ENCODE measurements at regions not wholly inside any gene's neighbourhood (a gene's known extent, or its start where the extent isn't known, plus 50 kb on each side); places are given as distances from the start of the nearest gene placed in this dataset.

DNA sequence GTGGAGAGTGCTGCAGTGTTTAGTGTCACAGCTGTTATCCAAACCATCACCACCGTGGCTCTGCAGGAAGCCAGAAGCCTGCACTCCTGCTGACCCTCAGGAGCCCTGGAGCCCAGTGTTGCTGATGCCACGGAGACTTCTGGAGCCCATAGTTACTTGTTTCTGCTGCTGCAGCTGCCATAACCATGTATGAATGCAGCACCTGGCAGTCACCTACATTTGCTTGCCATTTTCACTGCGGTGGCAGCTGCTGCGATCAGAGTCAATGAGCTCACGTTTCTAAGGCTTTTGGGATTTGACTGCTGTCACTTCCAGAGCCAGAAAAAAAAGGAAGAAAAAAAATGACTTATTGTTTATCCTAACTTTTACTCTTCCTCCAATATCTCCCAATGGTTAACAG, 299.2 kb upstream of the THRB start:
- POLR2A ChIA-PET, result no interaction called here
- no peaks in the 10 kb centered on the region for H3K9me3 ChIP-seq (ENCODE audit: control insufficient read depth, insufficient read depth, low read length)
- no peaks in the 10 kb centered on the region for H3K27me3 ChIP-seq (ENCODE audit: control insufficient read depth, insufficient read depth, low read length)
- H3K4me3 ChIP-seq (ENCODE audit: low read depth, low read length), result no peak overlapping the region
- CTCF ChIA-PET, result no interaction called here
- H3K27ac ChIP-seq (ENCODE audit: low read depth, low read length), result no peak overlapping the region
- no peak for DNase-seq (ENCODE audit: low read depth, low spot score)
- TF ChIP-seq, protein P1, sequence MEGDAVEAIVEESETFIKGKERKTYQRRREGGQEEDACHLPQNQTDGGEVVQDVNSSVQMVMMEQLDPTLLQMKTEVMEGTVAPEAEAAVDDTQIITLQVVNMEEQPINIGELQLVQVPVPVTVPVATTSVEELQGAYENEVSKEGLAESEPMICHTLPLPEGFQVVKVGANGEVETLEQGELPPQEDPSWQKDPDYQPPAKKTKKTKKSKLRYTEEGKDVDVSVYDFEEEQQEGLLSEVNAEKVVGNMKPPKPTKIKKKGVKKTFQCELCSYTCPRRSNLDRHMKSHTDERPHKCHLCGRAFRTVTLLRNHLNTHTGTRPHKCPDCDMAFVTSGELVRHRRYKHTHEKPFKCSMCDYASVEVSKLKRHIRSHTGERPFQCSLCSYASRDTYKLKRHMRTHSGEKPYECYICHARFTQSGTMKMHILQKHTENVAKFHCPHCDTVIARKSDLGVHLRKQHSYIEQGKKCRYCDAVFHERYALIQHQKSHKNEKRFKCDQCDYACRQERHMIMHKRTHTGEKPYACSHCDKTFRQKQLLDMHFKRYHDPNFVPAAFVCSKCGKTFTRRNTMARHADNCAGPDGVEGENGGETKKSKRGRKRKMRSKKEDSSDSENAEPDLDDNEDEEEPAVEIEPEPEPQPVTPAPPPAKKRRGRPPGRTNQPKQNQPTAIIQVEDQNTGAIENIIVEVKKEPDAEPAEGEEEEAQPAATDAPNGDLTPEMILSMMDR (IDR thresholded peaks at IDR 0.05; ENCODE audit: low read depth, low read length), result no peak

DNA sequence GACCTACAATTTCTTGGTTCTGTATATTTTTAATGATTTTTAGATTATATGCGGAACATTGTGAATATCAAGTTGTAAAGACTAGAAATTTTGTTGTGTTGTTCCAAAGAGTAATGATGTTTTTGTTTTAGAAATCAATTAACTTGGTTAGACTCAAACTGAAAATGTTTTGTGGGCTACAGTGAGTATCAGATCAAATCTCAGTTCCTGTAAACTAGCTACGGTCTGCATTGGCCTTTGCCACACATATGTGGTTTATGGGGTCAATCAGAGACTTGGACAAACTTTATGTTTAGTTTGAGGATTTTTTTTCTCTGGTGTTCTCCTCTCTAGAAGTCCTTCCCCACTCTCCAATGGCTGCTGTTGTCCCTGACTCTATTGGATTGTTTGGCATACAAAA, 308.0 kb upstream of the THRB start:
- Histone ChIP-seq H3K27ac (ENCODE audit: low read depth, low read length) (no peak overlapping the region), H3K9me3 (ENCODE audit: control insufficient read depth, insufficient read depth, low read length) (no peaks in the 10 kb centered on the region), H3K27me3 (ENCODE audit: control insufficient read depth, insufficient read depth, low read length) (no peaks in the 10 kb centered on the region), H3K4me3 (ENCODE audit: low read depth, low read length) (no peak overlapping the region)
- TF ChIP-seq, protein P1 (IDR thresholded peaks at IDR 0.05; ENCODE audit: low read depth, low read length), result no peak
- DNase-seq (ENCODE audit: low read depth, low spot score), result no peak
- POLR2A ChIA-PET, result no interaction called here
- CTCF ChIA-PET, result no interaction called here

DNA sequence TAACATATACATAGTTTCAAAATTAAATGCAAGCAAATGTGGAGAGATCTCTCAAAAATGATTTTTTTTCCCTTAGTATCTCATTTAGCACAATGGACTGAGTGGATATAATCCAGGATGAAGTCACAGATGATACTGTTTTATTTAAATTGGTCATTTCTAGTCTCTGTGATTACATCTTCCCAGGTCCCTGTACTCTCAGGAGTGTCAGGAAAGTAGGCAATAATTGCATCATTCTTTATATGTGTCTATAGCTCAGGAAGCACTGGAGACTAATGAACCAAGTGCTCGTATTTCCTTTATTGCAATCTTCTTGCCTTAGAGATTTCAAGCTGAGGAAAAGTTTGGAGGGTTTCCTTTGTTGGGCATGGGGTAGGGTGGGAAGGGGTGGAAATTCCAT, 309.4 kb upstream of the THRB start:
- TF ChIP-seq, protein P1 (IDR thresholded peaks at IDR 0.05; ENCODE audit: low read depth, low read length), result no peak
- H3K4me3 ChIP-seq (ENCODE audit: low read depth, low read length), result no peak overlapping the region
- CTCF ChIA-PET, result no interaction called here
- POLR2A ChIA-PET, result no interaction called here
- no peaks in the 10 kb centered on the region for H3K9me3 ChIP-seq (ENCODE audit: control insufficient read depth, insufficient read depth, low read length)
- no peaks in the 10 kb centered on the region for H3K27me3 ChIP-seq (ENCODE audit: control insufficient read depth, insufficient read depth, low read length)
- no peak for DNase-seq (ENCODE audit: low read depth, low spot score)
- no peak overlapping the region for H3K27ac ChIP-seq (ENCODE audit: low read depth, low read length)

DNA sequence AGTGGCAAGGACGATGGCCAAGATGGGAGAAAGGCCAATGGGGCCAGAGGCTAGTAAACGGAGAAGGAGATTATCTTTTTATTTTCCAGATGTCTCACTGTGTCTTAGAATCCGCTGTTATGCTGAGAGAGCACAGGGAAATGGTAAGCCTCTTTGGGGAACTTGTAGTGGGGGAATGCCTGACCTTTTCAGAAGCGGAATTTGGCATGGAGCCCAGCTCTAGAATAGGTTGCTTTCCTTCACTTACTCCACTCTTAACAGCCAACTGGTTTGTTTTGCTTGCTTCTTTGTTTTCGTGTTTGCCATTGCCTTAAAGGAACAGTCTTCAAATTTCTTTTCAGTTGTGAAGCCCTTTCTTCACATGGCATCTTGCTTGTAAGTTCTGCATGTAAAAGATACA, 316.2 kb upstream of the THRB start:
- Histone ChIP-seq H3K27ac (ENCODE audit: low read depth, low read length) (no peak overlapping the region), H3K9me3 (ENCODE audit: control insufficient read depth, insufficient read depth, low read length) (no peaks in the 10 kb centered on the region), H3K4me3 (ENCODE audit: low read depth, low read length) (no peak overlapping the region), H3K27me3 (ENCODE audit: control insufficient read depth, insufficient read depth, low read length) (no peaks in the 10 kb centered on the region)
- TF ChIP-seq, protein P1 (IDR thresholded peaks at IDR 0.05; ENCODE audit: low read depth, low read length), result no peak
- POLR2A ChIA-PET, result no interaction called here
- DNase-seq (ENCODE audit: low read depth, low spot score), result no peak
- CTCF ChIA-PET, result no interaction called here

DNA sequence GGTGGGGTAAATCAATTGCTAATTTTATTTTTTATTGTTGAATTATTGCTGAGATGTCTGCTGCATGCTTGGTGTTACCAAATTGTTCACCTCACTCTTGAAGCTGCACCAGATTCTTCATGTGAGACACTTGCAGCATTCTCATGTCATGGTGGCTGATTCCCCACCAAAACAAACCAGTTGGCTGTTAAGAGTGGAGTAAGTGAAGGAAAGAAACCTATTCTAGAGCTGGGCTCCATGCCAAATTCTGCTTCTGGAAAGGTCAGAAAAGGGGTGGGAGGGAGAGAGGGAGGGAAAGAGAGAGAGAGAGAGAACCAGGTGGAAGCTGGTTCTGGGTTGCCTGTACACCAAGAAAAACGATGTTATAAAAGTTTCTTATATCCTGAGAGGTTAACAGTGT, 317.5 kb upstream of the THRB start:
- ChIA-PET CTCF (no interaction called here), POLR2A (no interaction called here)
- Histone ChIP-seq H3K27ac (ENCODE audit: low read depth, low read length) (no peak overlapping the region), H3K9me3 (ENCODE audit: control insufficient read depth, insufficient read depth, low read length) (no peaks in the 10 kb centered on the region), H3K4me3 (ENCODE audit: low read depth, low read length) (no peak overlapping the region), H3K27me3 (ENCODE audit: control insufficient read depth, insufficient read depth, low read length) (no peaks in the 10 kb centered on the region)
- no peak for DNase-seq (ENCODE audit: low read depth, low spot score)
- TF ChIP-seq, protein P1 (IDR thresholded peaks at IDR 0.05; ENCODE audit: low read depth, low read length), result no peak
